Vagina (tissue), 2 donors: ENCODE measurements at regions not wholly inside any gene's neighbourhood (a gene's known extent, or its start where the extent isn't known, plus 50 kb on each side); places are given as distances from the start of the nearest gene placed in this dataset.

Source experiments
- DNase-seq, 2 donors: peaks; one replicate each; pipeline ENCODE4 v3.0.0-alpha.2; 2017; ENCODE audit errors: extremely low spot score in 2 of 2
- H3K27ac ChIP-seq: fragments of 200-600 bp; sonication (generic); one replicate; pipeline ENCODE4 v1.5.1; 2019
- H3K27me3 ChIP-seq: fragments of 200-600 bp; sonication (generic); one replicate; pipeline ENCODE4 v1.5.1; 2019
- H3K36me3 ChIP-seq, 2 donors: fragments of 200-600 bp; sonication (generic); one replicate each; pipeline ENCODE4 v1.5.1; 2017 to 2019
- H3K4me1 ChIP-seq: fragments of 200-600 bp; sonication (generic); one replicate; pipeline ENCODE4 v1.5.1; 2019
- H3K4me3 ChIP-seq, 2 donors: fragments of 200-600 bp; sonication (generic); 1 replicate in 1 of 2; 2 replicates in 1 of 2; pipeline ENCODE4 v1.5.1; 2016 to 2019
- H3K9me3 ChIP-seq: fragments of 200-600 bp; sonication (generic); one replicate; pipeline ENCODE4 v1.5.1; 2019
- CTCF ChIP-seq, 3 experiments: fragments of 450-650 bp in 2 of 3; fragments of 200-600 bp in 1 of 3; sonication (generic) in 1 of 3; IDR thresholded peaks; one replicate each; pipeline ENCODE4 v1.5.1; 2017 to 2019; ENCODE audit warnings: antibody characterized with exemption in 3 of 3, mild to moderate bottlenecking in 2 of 3, moderate library complexity in 2 of 3
- POLR2A ChIP-seq, 2 donors: fragments of 450-650 bp; IDR thresholded peaks; one replicate each; pipeline ENCODE4 v1.6.1; 2017; ENCODE audit warnings: antibody characterized with exemption in 2 of 2, mild to moderate bottlenecking in 2 of 2, moderate library complexity in 2 of 2
- POLR2AphosphoS5 ChIP-seq, 2 donors: sonication (generic); formaldehyde crosslinking; IDR thresholded peaks; one replicate each; pipeline ENCODE4 v1.9.0; 2017; ENCODE audit warnings: antibody characterized with exemption in 2 of 2, mild to moderate bottlenecking in 2 of 2, low read depth in 1 of 2; ENCODE audit not compliant: insufficient read depth in 1 of 2
- intact Hi-C: fragments of 100-400 bp; cut with DNase I; formaldehyde crosslinking; loops from one replicate; pipeline ENCODE4 v1.15.1; 2023

- Histone ChIP-seq H3K27me3 (no peaks in the 10 kb centered on the region), H3K36me3 (no peaks in the 10 kb centered on the region), H3K27ac (no peak overlapping the region), H3K4me1 (peaks cover 3% of the 10 kb centered on the region), H3K9me3 (no peaks in the 10 kb centered on the region), H3K4me3 (no peak overlapping the region)
- DNase-seq, result no peak
- TF ChIP-seq CTCF (IDR thresholded peaks at IDR 0.05) (no peak), POLR2A (IDR thresholded peaks at IDR 0.05) (no peak), POLR2AphosphoS5 (IDR thresholded peaks at IDR 0.05; ENCODE audit: insufficient read depth in 1 of 2, low read depth in 1 of 2) (no peak)
- intact Hi-C loops, result no loop called here
Measured at GRCh38 chr1:94316836-94317789, 79.7 kb upstream of the ARHGAP29 start.

- TF ChIP-seq POLR2AphosphoS5 (IDR thresholded peaks at IDR 0.05; ENCODE audit: insufficient read depth in 1 of 2, low read depth in 1 of 2), result no peak
- TF ChIP-seq CTCF (IDR thresholded peaks at IDR 0.05), result no peak
- no peak for TF ChIP-seq POLR2A (IDR thresholded peaks at IDR 0.05)
- no peak for DNase-seq
- H3K36me3 ChIP-seq, result no peaks in the 10 kb centered on the region
- no peak overlapping the region for H3K27ac ChIP-seq
- no peaks in the 10 kb centered on the region for H3K4me1 ChIP-seq
- intact Hi-C loops, result no loop called here
- H3K9me3 ChIP-seq, result no peaks in the 10 kb centered on the region
- H3K4me3 ChIP-seq, result no peak overlapping the region
- H3K27me3 ChIP-seq, result no peaks in the 10 kb centered on the region
Measured at GRCh38 chr1:94316183-94316582, 78.8 kb upstream of the ARHGAP29 start.

- H3K27me3 ChIP-seq, result no peaks in the 10 kb centered on the region
- peak in 1 of 2 donors; percentile 58 for DNase-seq
- intact Hi-C loops, result no loop called here
- H3K4me3 ChIP-seq, result no peak overlapping the region
- no peaks in the 10 kb centered on the region for H3K36me3 ChIP-seq
- H3K4me1 ChIP-seq, result no peaks in the 10 kb centered on the region
- TF ChIP-seq POLR2A (IDR thresholded peaks at IDR 0.05) (no peak), POLR2AphosphoS5 (IDR thresholded peaks at IDR 0.05; ENCODE audit: insufficient read depth in 1 of 2, low read depth in 1 of 2) (no peak), CTCF (IDR thresholded peaks at IDR 0.05) (no peak)
- H3K27ac ChIP-seq, result no peak overlapping the region
- no peaks in the 10 kb centered on the region for H3K9me3 ChIP-seq
Measured at GRCh38 chr1:94315552-94316116, 78.2 kb upstream of the ARHGAP29 start.

- DNase-seq, result no peak
- H3K4me3 ChIP-seq, result no peak overlapping the region
- no peaks in the 10 kb centered on the region for H3K4me1 ChIP-seq
- TF ChIP-seq POLR2AphosphoS5 (IDR thresholded peaks at IDR 0.05; ENCODE audit: insufficient read depth in 1 of 2, low read depth in 1 of 2), result no peak
- TF ChIP-seq CTCF (IDR thresholded peaks at IDR 0.05), result no peak
- no peak for TF ChIP-seq POLR2A (IDR thresholded peaks at IDR 0.05)
- H3K27me3 ChIP-seq, result no peaks in the 10 kb centered on the region
- intact Hi-C loops, result no loop called here
- no peaks in the 10 kb centered on the region for H3K9me3 ChIP-seq
- H3K27ac ChIP-seq, result no peak overlapping the region
- no peaks in the 10 kb centered on the region for H3K36me3 ChIP-seq
Measured at GRCh38 chr1:94314222-94314858, 77.0 kb upstream of the ARHGAP29 start.
